GM21381 (cell line): ENCODE measurements at regions not wholly inside any gene's neighbourhood (a gene's known extent, or its start where the extent isn't known, plus 50 kb on each side); places are given as distances from the start of the nearest gene placed in this dataset.
A peak's percentile ranks its signal among the peaks of the same experiment; 100 is the strongest.
"Not testable (repeated sequence)": the region's sequence is repeated elsewhere in the genome, so short reads cannot be mapped to it uniquely, and the experiment has no call there.

Experiments
- ATAC-seq: cut with Tn5 transposase; IDR thresholded peaks from one replicate; pipeline ENCODE4 v1.9.1; 2021; ENCODE audit warnings: mild to moderate bottlenecking, moderate library complexity; ENCODE audit not compliant: unreplicated experiment

- no peak for ATAC-seq
Measured at GRCh38 chr13:73329355-73329754, 270.6 kb downstream of the KLF5 start.

GRCh38 chr13:73327579-73327978 lies 268.8 kb downstream of the KLF5 start:
- no peak for ATAC-seq

- ATAC-seq = peak; percentile 54
Measured at GRCh38 chr13:73325723-73326558, 267.1 kb downstream of the KLF5 start.

GRCh38 chr13:73324842-73325722 lies 266.3 kb downstream of the KLF5 start:
- ATAC-seq = no peak

GRCh38 chr13:73323615-73324014 lies 264.8 kb downstream of the KLF5 start:
- no peak for ATAC-seq

GRCh38 chr13:73321043-73321442 lies 262.2 kb downstream of the KLF5 start:
- ATAC-seq = no peak

- no peak for ATAC-seq
Measured at GRCh38 chr13:73317140-73317539, 258.3 kb downstream of the KLF5 start.

GRCh38 chr13:73310366-73310765 lies 251.6 kb downstream of the KLF5 start:
- no peak for ATAC-seq

- no peak for ATAC-seq
Measured at GRCh38 chr13:73307481-73307880, 248.7 kb downstream of the KLF5 start.

GRCh38 chr13:73306688-73307087 lies 247.9 kb downstream of the KLF5 start:
- ATAC-seq = no peak

GRCh38 chr13:73304442-73304841 lies 245.6 kb downstream of the KLF5 start:
- ATAC-seq = no peak

GRCh38 chr13:73303851-73304250 lies 245.0 kb downstream of the KLF5 start:
- ATAC-seq = no peak

GRCh38 chr13:73301622-73302021 lies 242.8 kb downstream of the KLF5 start:
- ATAC-seq = not testable (repeated sequence)

GRCh38 chr13:73300718-73301425 lies 242.1 kb downstream of the KLF5 start:
- ATAC-seq = no peak

GRCh38 chr13:73299787-73300186 lies 241.0 kb downstream of the KLF5 start:
- ATAC-seq = no peak

GRCh38 chr13:73293913-73294523 lies 235.2 kb downstream of the KLF5 start:
- ATAC-seq = no peak

- ATAC-seq = no peak
Measured at GRCh38 chr13:73292127-73292526, 233.3 kb downstream of the KLF5 start.

GRCh38 chr13:73290844-73291243 lies 232.0 kb downstream of the KLF5 start:
- ATAC-seq = no peak

GRCh38 chr13:73288596-73288995 lies 229.8 kb downstream of the KLF5 start:
- no peak for ATAC-seq

- ATAC-seq = no peak
Measured at GRCh38 chr13:73287831-73288230, 229.0 kb downstream of the KLF5 start.
